Neural progenitor cell (in vitro differentiated cells): ENCODE measurements at regions not wholly inside any gene's neighbourhood (a gene's known extent, or its start where the extent isn't known, plus 50 kb on each side); places are given as distances from the start of the nearest gene placed in this dataset.

Experiments
- EZH2phosphoT487 ChIP-seq: fragments of 200-600 bp; sonication (generic); IDR thresholded peaks from 2 replicates; pipeline ENCODE4 v1.6.1; 2017; ENCODE audit warnings: antibody characterized with exemption
- TF ChIP-seq, protein P1 (sequence below): fragments of 200-600 bp; sonication (generic); IDR thresholded peaks from 2 replicates; pipeline ENCODE4 v1.5.1; 2017; ENCODE audit warnings: antibody characterized with exemption, mild to moderate bottlenecking

DNA sequence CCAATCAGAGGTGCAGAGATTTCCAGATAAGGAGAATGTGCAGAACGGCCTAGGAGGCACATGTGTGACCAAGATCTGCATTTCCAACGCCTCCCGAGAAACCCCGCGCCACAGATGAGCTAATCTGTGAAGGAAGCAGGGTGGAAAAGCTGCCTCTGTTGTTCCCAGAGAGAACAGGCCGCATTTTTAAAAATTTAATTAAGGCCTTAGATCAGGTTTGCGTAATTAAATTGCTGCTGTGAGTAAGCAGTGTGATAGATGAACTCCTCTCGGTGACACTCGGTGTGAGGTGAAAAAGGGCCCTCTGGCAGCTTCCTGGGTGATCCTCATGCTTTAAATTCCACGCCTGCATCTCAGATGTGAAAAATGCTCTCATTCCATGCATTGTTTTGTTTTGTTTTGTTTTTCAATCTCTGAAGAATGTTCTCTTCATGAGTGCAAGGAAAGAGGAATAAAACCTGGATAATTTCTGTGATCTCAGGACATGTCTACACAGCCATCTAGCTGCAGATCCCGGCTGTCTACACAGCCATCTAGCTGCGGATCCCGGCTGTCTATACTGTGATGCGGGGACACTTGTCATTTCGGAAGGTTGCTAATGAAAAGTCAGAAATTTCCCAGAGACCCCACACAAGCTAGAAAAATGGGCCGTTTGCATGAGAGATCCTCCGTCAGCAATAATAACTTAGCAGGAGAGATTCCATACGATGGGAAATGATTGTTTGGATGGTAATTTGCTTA, 1398.9 kb downstream of the BRD1 start:
- TF ChIP-seq, protein P1, sequence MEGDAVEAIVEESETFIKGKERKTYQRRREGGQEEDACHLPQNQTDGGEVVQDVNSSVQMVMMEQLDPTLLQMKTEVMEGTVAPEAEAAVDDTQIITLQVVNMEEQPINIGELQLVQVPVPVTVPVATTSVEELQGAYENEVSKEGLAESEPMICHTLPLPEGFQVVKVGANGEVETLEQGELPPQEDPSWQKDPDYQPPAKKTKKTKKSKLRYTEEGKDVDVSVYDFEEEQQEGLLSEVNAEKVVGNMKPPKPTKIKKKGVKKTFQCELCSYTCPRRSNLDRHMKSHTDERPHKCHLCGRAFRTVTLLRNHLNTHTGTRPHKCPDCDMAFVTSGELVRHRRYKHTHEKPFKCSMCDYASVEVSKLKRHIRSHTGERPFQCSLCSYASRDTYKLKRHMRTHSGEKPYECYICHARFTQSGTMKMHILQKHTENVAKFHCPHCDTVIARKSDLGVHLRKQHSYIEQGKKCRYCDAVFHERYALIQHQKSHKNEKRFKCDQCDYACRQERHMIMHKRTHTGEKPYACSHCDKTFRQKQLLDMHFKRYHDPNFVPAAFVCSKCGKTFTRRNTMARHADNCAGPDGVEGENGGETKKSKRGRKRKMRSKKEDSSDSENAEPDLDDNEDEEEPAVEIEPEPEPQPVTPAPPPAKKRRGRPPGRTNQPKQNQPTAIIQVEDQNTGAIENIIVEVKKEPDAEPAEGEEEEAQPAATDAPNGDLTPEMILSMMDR, result no peak
- no peak for TF ChIP-seq EZH2phosphoT487
